Kidney (tissue), 13 donors: ENCODE measurements at regions not wholly inside any gene's neighbourhood (a gene's known extent, or its start where the extent isn't known, plus 50 kb on each side); places are given as distances from the start of the nearest gene placed in this dataset.

Experiments
- DNase-seq, 5 donors: peaks; one replicate each; pipeline ENCODE4 v3.0.0-alpha.2; 2013 to 2020
- FAIRE-seq: peaks from 2 replicates; lab custom pipeline; 2012; peaks lifted over from hg19 to GRCh38; lab: Jason Lieb, UNC
- H3K27ac ChIP-seq, 2 donors: one replicate each; pipeline ENCODE4 v1.7.0; 2013; ENCODE audit warnings: low read depth in 2 of 2, low read length in 2 of 2, inconsistent platforms in 1 of 2
- H3K27me3 ChIP-seq: one replicate; pipeline ENCODE4 v1.7.1; 2013; ENCODE audit warnings: low read length, inconsistent platforms; ENCODE audit not compliant: control insufficient read depth, insufficient read depth
- H3K36me3 ChIP-seq, 3 donors: one replicate each; pipeline versions ENCODE4 v1.7.0 to v1.7.1; 2013; ENCODE audit warnings: low read length in 3 of 3, control low read depth in 1 of 3, inconsistent platforms in 1 of 3; ENCODE audit not compliant: insufficient read depth in 3 of 3, control insufficient read depth in 2 of 3
- H3K4me1 ChIP-seq, 3 donors: one replicate each; pipeline versions ENCODE4 v1.7.0 to v1.7.1; 2013; ENCODE audit warnings: low read length in 3 of 3, inconsistent platforms in 1 of 3, low read depth in 1 of 3; ENCODE audit not compliant: control insufficient read depth in 2 of 3, insufficient read depth in 2 of 3
- H3K4me3 ChIP-seq, 3 donors: one replicate each; pipeline versions ENCODE4 v1.7.0 to v1.8.1; 2013; ENCODE audit warnings: low read length in 3 of 3, control low read depth in 1 of 3, inconsistent platforms in 1 of 3
- H3K9ac ChIP-seq, 3 donors: one replicate each; pipeline versions ENCODE4 v1.7.0 to v1.7.1; 2013; ENCODE audit warnings: low read length in 3 of 3, control low read depth in 1 of 3, inconsistent platforms in 1 of 3
- H3K9me3 ChIP-seq, 3 donors: one replicate each; pipeline versions ENCODE4 v1.7.0 to v1.7.1; 2013; ENCODE audit warnings: low read length in 3 of 3, control low read depth in 1 of 3, inconsistent platforms in 1 of 3; ENCODE audit not compliant: control insufficient read depth in 2 of 3, insufficient read depth in 1 of 3
- intact Hi-C: fragments of 100-400 bp; cut with DNase I; formaldehyde crosslinking; loops from one replicate; pipeline ENCODE4 v1.11.1; 2022
- TF ChIP-seq, protein P1 (sequence below): IDR thresholded peaks from 3 replicates; pipeline ENCODE4 v1.5.1; 2012; ENCODE audit warnings: mild to moderate bottlenecking, moderate library complexity, borderline replicate concordance; ENCODE audit not compliant: insufficient read depth; ENCODE audit errors: extremely low read depth
- donor health status: control.
- donor health status: control.
- donor health status: control.
- donor health status: control.
- donor health status: control.
- donor health status: DM: yes; HTN: yes; CAD: no.
- donor health status: Normal renal cell carcinoma (clear cell type).

DNA sequence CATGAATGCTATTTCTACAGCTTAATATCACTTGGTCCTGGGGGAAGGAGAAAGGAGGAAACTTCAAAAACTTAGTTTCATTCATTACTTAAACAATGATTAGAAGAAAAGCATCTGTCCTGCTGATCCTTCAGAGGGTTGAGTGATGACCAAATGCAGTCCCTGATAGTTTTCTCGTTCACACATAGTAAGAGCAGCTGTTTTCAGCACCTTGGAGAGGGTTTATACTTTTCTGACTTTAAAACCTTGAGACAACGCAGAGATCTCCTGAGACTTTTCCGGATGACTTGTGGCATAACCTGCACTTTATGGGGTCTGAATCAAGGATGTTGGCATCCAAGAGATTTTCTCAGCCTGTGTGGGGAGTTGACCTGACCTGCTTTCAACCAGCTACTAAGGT lies 94.0 kb upstream of the KCND3 start:
- H3K27ac ChIP-seq, result no peak overlapping the region
- no peak overlapping the region for H3K4me3 ChIP-seq
- H3K9me3 ChIP-seq, result no peaks in the 10 kb centered on the region
- H3K9ac ChIP-seq, result no peak overlapping the region
- DNase-seq (peak in 2 of 5 donors; percentile 40 to 69), FAIRE-seq (no peak)
- TF ChIP-seq, protein P1, sequence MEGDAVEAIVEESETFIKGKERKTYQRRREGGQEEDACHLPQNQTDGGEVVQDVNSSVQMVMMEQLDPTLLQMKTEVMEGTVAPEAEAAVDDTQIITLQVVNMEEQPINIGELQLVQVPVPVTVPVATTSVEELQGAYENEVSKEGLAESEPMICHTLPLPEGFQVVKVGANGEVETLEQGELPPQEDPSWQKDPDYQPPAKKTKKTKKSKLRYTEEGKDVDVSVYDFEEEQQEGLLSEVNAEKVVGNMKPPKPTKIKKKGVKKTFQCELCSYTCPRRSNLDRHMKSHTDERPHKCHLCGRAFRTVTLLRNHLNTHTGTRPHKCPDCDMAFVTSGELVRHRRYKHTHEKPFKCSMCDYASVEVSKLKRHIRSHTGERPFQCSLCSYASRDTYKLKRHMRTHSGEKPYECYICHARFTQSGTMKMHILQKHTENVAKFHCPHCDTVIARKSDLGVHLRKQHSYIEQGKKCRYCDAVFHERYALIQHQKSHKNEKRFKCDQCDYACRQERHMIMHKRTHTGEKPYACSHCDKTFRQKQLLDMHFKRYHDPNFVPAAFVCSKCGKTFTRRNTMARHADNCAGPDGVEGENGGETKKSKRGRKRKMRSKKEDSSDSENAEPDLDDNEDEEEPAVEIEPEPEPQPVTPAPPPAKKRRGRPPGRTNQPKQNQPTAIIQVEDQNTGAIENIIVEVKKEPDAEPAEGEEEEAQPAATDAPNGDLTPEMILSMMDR, result no peak
- intact Hi-C loops, result no loop called here
- no peaks in the 10 kb centered on the region for H3K4me1 ChIP-seq
- no peaks in the 10 kb centered on the region for H3K27me3 ChIP-seq
- H3K36me3 ChIP-seq, result no peaks in the 10 kb centered on the region

DNA sequence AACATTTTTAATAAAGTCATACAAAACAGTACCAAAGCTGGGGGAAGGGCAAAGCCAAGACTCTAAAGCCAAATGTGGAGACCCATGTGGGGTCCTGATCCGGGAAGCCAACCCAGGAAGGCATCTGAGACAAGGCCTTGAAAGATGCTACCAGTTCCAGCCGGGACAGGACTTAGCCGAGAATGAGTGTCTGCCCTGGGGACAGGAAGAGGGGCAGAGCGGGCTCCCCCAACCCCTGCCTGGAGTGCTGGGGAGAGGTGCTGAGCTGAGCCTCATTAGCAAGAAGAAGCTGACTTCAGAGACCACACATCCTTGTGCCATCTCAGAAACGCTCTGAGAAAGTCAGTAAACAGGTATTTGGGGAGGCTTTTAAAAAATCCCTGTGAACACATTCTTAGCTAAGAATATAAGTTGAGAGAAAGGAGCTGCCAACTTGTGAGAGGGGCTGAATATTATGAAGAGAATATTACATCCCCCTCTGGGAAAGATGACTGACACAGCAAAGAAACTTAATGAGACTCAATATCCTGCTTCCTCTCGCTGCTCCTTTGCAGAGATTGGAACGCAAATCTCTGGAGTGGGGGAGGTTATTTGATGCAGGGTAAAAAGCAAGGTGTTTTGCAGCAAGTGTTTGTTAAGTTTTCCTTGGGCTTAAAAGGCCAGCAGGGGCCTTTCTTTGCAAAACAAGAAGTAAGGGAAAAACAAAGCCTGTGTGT lies 103.3 kb upstream of the KCND3 start:
- intact Hi-C loops, result no loop called here
- FAIRE-seq (no peak), DNase-seq (peak in 1 of 5 donors; percentile 43)
- Histone ChIP-seq H3K27me3 (no peaks in the 10 kb centered on the region), H3K4me3 (no peak overlapping the region), H3K36me3 (no peaks in the 10 kb centered on the region), H3K4me1 (no peaks in the 10 kb centered on the region), H3K9me3 (no peaks in the 10 kb centered on the region), H3K27ac (no peak overlapping the region), H3K9ac (no peak overlapping the region)
- TF ChIP-seq, protein P1, result no peak

DNA sequence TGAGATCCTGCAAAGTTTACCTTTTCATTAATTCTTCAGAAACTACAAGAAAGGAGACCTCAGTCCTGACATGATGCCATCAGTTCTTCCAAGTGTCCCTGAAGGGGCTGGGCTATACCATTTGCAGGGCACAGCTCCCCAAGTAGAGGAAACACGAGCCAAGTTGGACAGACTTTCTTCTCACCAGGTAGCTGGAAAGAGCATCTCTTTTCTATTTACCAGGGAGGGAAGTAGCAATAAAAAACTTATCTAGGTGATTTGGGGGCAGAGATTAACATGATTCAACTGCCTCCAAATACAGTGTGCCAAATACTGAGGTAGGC lies 103.9 kb upstream of the KCND3 start:
- DNase-seq (no peak), FAIRE-seq (no peak)
- Histone ChIP-seq H3K4me3 (no peak overlapping the region), H3K36me3 (no peaks in the 10 kb centered on the region), H3K27ac (no peak overlapping the region), H3K4me1 (no peaks in the 10 kb centered on the region), H3K9me3 (no peaks in the 10 kb centered on the region), H3K9ac (no peak overlapping the region), H3K27me3 (no peaks in the 10 kb centered on the region)
- intact Hi-C loops, result no loop called here
- TF ChIP-seq, protein P1, result no peak

GRCh38 chr1:112099979-112100378 lies 110.5 kb upstream of the KCND3 start:
- no peak for FAIRE-seq
- no peak for DNase-seq
- intact Hi-C loops, result no loop called here

More at GRCh38 chr1:112099979-112100378, 110.5 kb upstream of the KCND3 start:
- Histone ChIP-seq H3K4me3 (no peak overlapping the region), H3K9me3 (peaks cover 0 to 4% (median 0%) of the 10 kb centered on the region in 3 donors), H3K36me3 (no peaks in the 10 kb centered on the region), H3K27me3 (no peaks in the 10 kb centered on the region), H3K4me1 (no peaks in the 10 kb centered on the region), H3K9ac (no peak overlapping the region), H3K27ac (no peak overlapping the region)
- TF ChIP-seq, protein P1, result no peak
